Cardiac muscle cell (in vitro differentiated cells and primary cell): ENCODE measurements at regions not wholly inside any gene's neighbourhood (a gene's known extent, or its start where the extent isn't known, plus 50 kb on each side); places are given as distances from the start of the nearest gene placed in this dataset.

ENCODE experiments used
- DNase-seq, 2 donors: peaks; one replicate each; pipeline versions ENCODE4 v3.0.0 to v3.0.0-alpha.2; 2010 to 2017; ENCODE audit warnings: low read depth in 1 of 2, low spot score in 1 of 2
- H3K27ac ChIP-seq: fragments of 200-600 bp; sonication (generic); 2 replicates; pipeline ENCODE4 v1.5.1; 2016
- H3K27me3 ChIP-seq: fragments of 200-600 bp; sonication (generic); 2 replicates; pipeline ENCODE4 v1.6.0; 2016; ENCODE audit warnings: control low read depth
- H3K36me3 ChIP-seq: fragments of 200-600 bp; sonication (generic); 2 replicates; pipeline ENCODE4 v1.5.1; 2016; ENCODE audit warnings: control low read depth
- H3K4me1 ChIP-seq: fragments of 200-600 bp; sonication (generic); 2 replicates; pipeline ENCODE4 v1.8.1; 2017; ENCODE audit warnings: low read depth, mild to moderate bottlenecking, mixed run types
- H3K4me3 ChIP-seq: fragments of 200-600 bp; sonication (generic); 2 replicates; pipeline ENCODE4 v1.5.1; 2016; ENCODE audit warnings: mild to moderate bottlenecking
- H3K9me3 ChIP-seq: fragments of 200-600 bp; sonication (generic); 2 replicates; pipeline ENCODE4 v1.5.1; 2017; ENCODE audit warnings: low read depth, mild to moderate bottlenecking, control low read depth
- TF ChIP-seq, protein P1 (sequence below): IDR thresholded peaks from 2 replicates; pipeline ENCODE4 v1.5.1; 2012; ENCODE audit warnings: low read depth, mild to moderate bottlenecking, low read length

DNA sequence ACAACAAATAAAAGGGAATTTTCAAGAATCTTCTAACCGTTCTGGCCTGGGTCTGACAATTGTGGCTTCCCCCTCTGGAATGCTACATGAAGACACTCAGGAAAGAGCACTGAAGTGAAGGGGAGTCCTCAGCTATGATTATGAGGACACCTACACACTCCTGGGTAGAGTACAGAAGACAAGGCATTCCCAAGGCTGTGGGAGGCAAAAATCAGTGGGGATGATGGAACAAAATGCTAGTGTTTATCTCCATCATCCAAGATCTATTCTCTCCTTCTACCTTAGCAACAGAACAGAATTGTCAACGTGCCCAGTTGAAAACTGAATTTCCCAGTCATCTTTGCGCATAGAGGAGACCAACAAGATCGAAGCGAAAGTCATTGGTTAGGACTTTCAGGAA is 130.1 kb upstream of the LARP1 start:
- no peaks in the 10 kb centered on the region for H3K36me3 ChIP-seq
- no peaks in the 10 kb centered on the region for H3K9me3 ChIP-seq
- no peaks in the 10 kb centered on the region for H3K4me1 ChIP-seq
- no peak overlapping the region for H3K27ac ChIP-seq
- TF ChIP-seq, protein P1, sequence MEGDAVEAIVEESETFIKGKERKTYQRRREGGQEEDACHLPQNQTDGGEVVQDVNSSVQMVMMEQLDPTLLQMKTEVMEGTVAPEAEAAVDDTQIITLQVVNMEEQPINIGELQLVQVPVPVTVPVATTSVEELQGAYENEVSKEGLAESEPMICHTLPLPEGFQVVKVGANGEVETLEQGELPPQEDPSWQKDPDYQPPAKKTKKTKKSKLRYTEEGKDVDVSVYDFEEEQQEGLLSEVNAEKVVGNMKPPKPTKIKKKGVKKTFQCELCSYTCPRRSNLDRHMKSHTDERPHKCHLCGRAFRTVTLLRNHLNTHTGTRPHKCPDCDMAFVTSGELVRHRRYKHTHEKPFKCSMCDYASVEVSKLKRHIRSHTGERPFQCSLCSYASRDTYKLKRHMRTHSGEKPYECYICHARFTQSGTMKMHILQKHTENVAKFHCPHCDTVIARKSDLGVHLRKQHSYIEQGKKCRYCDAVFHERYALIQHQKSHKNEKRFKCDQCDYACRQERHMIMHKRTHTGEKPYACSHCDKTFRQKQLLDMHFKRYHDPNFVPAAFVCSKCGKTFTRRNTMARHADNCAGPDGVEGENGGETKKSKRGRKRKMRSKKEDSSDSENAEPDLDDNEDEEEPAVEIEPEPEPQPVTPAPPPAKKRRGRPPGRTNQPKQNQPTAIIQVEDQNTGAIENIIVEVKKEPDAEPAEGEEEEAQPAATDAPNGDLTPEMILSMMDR: no peak
- no peak overlapping the region for H3K4me3 ChIP-seq
- no peak for DNase-seq
- H3K27me3 ChIP-seq: no peaks in the 10 kb centered on the region

DNA sequence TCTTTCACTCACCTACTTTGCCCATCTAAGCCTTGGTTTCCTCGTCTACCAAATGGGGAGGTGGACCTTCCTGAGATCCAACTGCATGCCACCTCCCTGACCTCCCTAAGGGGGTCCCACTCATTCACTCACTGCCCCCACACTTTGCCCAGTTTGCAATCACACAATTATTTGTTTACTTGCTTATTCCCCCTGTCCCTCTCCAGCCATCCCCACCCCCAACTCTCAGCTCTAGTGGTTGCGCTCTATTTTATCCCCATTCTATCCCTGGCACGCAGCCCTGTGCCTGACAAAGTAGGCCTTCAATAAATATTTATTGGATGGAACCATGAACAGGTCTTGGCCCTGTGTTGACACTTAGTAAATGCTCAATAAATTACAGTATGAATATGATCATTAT is 130.8 kb upstream of the LARP1 start:
- Histone ChIP-seq H3K27ac (no peak overlapping the region), H3K9me3 (no peaks in the 10 kb centered on the region), H3K4me3 (no peak overlapping the region), H3K27me3 (no peaks in the 10 kb centered on the region), H3K4me1 (no peaks in the 10 kb centered on the region), H3K36me3 (no peaks in the 10 kb centered on the region)
- TF ChIP-seq, protein P1: no peak
- no peak for DNase-seq

DNA sequence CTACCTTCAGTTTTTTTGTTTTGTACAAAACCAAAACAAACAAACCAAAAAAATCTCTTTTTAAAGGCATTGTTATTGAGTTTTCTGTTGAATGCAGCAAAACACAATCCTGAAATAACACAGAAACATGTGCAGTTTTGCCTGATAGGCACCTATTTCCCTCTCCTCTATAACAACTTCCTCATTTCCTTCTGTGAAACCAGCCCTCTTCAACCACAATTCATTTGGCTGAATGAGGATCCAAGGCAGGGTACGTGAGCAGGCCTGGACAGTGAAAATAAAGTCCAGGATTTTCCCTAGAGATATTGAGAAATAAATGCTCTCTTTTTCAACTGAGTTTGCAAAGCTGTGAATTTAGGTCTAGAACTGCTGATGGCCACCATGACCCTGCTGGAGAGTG is 134.8 kb upstream of the LARP1 start:
- no peak for DNase-seq
- Histone ChIP-seq H3K27me3 (no peaks in the 10 kb centered on the region), H3K4me1 (no peaks in the 10 kb centered on the region), H3K9me3 (no peaks in the 10 kb centered on the region), H3K27ac (no peak overlapping the region), H3K36me3 (no peaks in the 10 kb centered on the region), H3K4me3 (no peak overlapping the region)
- TF ChIP-seq, protein P1: no peak

DNA sequence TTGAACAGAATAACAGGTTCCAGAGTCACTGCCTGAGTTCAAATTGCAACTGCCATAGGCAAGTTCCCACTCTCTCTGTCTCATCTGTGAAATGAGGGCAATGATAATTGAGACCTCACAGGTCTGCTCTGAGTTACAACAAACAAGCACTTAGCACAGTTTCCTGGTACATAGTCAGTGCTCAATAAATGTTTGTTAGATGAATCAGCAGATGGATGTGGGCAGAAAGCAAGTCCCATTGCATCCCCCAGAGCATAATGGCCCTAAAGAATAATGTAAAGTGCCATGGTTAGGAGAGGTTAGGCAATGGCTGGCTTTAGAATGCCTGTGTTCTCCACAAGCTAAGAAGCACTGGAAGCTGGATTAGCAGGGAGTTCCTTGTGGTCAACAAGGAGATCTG is 136.5 kb upstream of the LARP1 start:
- no peaks in the 10 kb centered on the region for H3K36me3 ChIP-seq

DNA sequence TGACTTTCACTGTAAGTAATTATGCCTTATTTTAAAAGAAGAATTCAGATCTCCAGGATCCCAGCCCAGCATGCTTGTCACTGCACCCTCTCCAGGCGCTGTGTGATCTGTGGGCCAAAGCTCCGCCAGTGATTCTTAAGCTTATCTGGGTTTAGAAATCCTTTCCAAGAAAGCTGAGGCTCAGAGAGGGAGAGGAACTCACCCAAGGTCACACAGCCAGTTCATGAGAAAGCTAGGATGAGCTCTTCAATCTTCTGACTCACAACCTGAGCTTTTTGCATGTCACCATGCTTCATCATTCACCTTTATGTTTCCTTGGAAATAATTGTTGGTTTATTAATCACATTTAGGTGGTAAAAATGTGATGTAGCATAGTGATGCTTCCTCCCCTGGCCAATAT is 136.6 kb upstream of the HAND1 start:
- H3K4me3 ChIP-seq: no peak overlapping the region
- DNase-seq: no peak

More for the DNA sequence above, 136.5 kb upstream of the LARP1 start:
- Histone ChIP-seq H3K27ac (no peak overlapping the region), H3K27me3 (no peaks in the 10 kb centered on the region), H3K9me3 (no peaks in the 10 kb centered on the region), H3K4me3 (no peak overlapping the region), H3K4me1 (no peaks in the 10 kb centered on the region)
- no peak for DNase-seq
- TF ChIP-seq, protein P1: no peak

More for the DNA sequence above, 136.6 kb upstream of the HAND1 start:
- Histone ChIP-seq H3K27me3 (peaks cover 27% of the 10 kb centered on the region), H3K36me3 (no peaks in the 10 kb centered on the region), H3K4me1 (no peaks in the 10 kb centered on the region), H3K9me3 (no peaks in the 10 kb centered on the region), H3K27ac (no peak overlapping the region)
- TF ChIP-seq, protein P1: no peak
